ENCODE measurements at regions not wholly inside any gene's neighbourhood (a gene's known extent, or its start where the extent isn't known, plus 50 kb on each side); places are given as distances from the start of the nearest gene placed in this dataset.

DNA sequence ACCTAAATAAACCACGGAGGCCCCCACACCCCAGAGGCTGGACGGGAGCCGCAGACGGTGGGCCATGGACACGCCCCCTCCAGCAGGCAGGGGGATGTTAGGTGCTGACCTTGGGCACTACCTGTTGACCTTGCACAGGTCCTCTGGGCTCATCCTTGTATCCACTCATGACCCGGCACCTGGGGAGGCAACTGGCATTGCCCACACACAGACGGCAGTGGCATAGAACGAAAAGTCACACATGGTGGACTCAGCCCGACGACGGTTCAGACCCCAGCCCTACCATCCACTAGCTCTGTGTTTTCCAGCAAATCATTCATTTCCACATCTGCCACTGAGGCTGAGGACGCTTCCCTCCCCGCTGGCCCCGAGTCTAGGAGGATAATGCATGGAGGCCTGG is 247.7 kb upstream of the PPP2R2D start:
- no peak for DNase-seq

DNA sequence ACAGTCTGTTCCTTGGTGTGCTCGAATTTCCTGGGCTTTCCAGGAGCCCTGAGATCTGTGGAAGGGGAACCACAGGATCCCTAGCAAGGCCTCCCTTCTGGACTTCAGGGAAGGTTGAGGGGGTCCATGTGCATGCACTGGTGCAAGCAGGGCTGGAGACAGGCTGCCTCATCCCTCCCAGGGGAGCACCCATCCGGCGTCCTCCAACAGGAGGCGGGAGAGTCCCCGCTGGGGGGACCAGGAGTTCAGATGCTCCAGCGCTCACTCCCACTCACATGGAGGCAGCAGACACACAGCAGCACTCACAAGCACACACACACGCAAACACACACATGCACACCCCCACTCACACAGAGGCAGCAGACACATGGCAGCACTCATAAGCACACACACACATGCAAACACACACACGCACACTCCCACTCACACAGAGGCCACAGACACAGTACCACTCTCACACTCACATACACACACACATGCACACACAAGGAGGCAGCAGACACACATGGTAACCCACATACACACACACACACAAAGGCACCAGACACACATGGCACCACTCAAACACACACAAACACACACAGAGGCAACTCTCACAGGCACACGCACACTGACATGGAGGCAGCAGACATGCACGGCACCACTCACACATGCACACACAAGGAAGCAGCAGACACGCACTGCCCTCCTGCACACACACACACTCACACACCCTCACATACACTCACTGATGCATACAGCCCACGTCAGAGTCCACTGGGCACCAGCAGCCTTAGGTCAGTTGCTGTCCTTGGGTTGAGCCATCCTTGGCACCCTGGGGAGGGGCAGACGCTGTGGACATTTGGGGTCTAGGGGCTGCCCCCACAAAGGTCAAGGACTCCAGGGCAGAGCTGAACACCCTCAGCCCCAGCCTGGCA is 247.0 kb upstream of the PPP2R2D start:
- no peak for DNase-seq

DNA sequence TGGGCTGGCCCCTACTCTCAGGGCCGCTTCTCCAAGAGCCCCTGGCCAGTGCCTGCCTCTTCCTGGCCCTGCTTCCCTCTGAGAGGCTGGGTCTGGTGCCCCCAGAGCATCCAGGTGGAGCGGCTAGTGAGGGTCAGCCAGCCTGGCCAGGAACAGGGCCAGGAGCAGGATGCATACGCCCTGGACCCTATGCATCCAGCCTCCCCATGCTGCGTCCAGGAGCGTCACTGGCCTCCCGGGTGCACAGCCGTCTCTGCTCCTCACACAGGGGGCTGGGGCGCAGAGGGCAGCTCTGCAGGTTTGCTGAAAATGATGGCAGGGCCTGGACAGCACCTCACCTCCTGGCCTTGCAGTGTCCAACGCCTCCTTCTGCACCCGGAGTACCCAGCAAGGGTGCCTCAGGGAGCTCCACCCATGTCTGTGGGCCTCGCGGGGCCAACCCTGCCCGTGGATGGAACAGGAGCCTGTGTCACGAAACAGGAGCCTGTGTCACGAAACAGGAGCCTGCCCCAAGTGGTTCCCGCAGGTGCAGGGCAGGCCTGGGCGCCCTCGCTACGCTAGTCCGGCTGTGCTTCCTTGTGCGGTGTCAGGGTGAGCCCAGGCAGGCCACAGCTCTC is 246.2 kb upstream of the PPP2R2D start:
- DNase-seq, result no peak

DNA sequence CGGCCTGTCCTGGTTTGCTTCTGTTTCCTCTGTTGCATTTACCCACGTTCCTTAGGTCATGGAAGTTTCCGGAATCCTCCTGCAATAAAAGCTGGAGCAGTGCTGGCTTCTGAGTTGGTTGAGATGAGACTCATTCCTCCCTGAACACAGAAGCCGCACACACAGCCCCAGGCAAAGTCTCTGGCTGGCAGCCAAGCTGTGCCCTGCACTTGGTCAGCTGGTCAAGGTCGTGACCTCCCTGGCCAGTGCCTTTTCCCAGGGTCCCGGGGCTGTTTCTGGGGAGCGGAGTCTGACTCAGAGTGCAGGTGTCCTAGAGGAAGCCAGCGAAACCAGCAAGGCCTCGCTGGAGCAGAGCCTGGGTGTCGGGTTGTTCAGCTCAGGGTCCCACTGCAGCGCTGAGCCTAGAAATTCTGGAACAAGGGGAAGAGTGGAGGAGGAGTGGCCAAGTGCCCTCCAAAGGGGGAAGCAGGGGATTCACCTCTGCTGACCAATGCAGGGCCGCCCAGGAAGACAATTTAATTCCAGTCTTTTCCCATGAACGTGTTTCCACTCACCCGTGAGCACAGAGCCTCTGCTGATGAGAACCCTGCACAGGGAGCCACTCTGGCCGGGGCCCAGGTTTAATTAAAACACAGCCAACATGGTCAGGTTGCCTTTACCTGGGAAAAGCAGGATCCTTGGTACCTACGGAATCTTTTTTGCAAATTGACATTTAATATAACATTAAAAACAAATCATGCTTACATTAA is 245.5 kb upstream of the PPP2R2D start:
- DNase-seq, result no peak

DNA sequence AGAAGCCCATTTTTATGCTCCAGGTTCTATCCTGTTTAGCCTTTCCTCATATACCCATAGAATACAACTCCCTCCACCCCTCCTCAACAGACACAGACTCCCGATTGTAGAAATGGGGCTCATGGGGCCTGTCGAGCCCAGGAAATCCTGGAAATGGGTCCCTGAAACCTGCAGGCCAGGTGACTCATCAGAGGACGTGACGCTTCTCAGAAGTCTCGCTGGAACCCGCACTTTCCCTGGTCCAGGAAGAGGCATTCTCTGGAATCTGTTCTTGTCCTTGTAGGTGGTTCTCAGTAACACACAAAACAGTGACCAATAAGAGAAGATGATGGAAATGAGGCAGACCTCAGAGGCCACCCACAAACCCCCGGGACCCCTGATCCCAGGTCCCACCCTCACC is 244.8 kb upstream of the PPP2R2D start:
- DNase-seq, result no peak

DNA sequence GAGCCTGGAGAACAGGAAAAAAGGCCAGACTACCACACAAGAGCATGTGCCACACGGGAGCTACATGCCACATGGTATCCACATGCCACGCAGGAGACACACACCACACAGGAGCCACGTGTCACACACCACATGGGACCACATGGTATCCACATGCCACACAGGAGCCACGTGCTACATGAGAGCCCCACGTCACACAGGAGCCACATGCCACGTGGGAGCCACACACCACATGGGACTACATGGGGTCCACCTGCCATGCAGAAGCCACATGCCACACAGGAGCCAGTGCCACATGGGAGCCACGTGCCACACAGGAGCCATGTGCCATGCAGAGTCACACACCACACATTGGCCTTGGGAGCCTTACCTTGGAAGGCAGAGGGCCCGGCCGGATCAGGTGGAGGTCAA is 244.4 kb upstream of the PPP2R2D start:
- DNase-seq, result no peak

GRCh38 chr10:131657318-131657984 is 243.4 kb upstream of the PPP2R2D start:
- no peak for DNase-seq

- no peak for DNase-seq
Observed at GRCh38 chr10:131657985-131658330, 242.8 kb upstream of the PPP2R2D start.

DNA sequence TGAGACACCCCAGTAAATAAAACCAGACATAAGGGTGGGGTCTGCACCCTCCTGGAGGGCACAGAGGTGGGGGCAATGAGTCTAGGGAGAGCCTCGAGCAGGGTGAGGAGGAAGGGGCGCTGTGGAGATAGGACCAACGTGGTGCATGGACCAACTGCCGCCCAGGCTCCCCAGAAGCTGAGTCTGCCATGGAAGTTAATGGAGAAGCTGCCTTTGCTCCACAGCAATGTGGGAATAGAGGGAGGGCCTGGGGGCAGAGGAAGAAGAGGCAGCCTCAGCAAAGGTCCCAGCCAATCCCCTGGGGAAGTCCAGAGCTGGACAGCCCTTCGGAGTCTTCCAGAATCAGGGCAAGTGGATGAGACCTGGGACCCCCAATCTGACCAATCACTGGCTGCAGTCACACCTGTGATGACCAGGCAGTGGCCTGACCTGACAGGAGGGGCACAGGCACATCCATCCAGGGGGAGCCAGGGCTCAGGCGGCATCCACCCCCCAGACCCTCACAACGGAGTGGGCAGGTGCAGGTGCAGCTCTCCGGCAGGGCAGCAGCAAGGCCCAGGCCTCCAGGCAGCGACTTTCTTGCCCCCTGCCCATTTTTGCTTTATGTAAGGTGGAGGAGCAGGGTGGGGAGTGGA is 242.2 kb upstream of the PPP2R2D start:
- no peak for DNase-seq

DNA sequence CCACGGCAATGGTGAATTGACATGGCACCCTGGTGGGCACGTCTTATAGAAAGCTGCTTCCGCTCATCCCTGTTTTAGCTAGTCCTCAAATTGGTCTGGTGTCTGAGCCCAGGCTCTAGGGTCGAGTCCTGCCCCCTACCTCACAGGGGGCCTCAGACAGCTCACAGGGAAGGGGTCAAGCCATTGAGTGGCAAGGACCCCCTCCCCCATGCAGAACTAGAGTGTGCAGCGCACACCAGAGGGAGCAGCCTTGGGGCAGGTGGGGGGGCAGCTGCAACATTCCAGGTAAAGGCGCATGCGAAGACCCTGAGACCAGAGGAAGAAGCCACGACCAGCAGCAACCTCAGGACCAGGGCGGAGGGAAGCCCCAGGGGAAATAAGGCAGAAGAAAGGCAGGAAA is 240.4 kb upstream of the PPP2R2D start:
- no peak for DNase-seq

DNA sequence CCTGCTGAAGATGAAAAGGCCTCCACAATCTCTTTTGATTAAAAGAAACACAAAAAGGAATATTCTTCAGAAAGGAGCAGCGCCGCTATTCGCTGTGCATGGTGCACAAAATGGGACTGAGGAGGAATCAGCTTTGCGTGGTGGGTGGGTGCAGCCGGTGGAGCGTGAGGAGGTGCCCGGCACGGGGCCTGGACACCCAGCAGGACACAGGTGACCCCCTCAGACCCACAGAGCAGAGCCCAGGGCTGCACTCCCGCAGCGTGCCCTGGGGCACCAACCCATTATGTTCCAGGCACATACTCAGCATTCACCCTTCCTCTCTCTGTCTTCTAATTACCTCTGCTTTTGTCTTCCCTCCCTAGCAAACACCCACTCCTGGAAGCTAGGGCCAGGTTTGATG is 238.0 kb upstream of the PPP2R2D start:
- no peak for DNase-seq

GRCh38 chr10:131663351-131663750 is 237.5 kb upstream of the PPP2R2D start:
- no peak for DNase-seq

DNA sequence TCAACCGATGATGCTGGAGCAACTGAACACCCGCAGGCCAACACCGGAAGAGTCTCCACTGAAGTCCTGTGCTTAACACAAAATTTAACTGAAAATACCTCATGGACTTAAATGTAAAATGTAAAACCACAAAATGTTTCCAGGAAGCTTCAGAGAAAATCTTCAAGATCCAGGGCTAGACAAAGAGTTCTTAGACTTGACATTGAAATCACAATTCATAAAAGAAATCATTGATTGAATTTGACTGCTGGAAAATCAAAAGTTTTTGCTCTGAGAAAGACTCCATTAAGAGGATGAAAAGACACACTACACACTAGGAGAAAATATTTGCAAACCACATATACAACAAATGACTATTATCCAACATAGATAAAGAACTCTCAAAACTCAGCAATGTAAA is 234.7 kb upstream of the PPP2R2D start:
- DNase-seq, result no peak

- DNase-seq, result no peak
Observed at GRCh38 chr10:131667047-131667446, 233.8 kb upstream of the PPP2R2D start.

- no peak for DNase-seq
Observed at GRCh38 chr10:131667561-131667960, 233.2 kb upstream of the PPP2R2D start.

DNA sequence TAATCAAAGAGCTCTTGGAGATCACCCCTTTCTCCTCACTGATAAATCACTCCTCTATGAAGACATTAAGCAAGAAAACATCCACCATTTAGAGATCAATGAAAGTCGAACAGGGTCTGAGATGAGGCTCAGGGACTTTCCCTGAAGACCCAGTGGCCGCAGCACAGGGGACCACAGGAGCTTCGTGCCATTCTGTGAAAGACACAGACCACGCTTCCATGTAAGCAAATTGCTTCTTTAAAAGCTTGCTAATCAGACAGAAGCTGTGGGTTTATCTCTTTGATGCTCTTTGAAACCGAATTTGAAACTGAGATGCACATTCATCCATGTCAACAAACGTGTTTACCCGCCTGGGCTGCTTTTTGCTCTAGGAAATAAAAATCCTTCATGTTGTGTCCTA is 231.9 kb upstream of the PPP2R2D start:
- no peak for DNase-seq

GRCh38 chr10:131669838-131670237 is 231.0 kb upstream of the PPP2R2D start:
- no peak for DNase-seq

- DNase-seq, result no peak
Observed at GRCh38 chr10:131670341-131670740, 230.5 kb upstream of the PPP2R2D start.

- no peak for DNase-seq
Observed at GRCh38 chr10:131673396-131673795, 227.4 kb upstream of the PPP2R2D start.

DNA sequence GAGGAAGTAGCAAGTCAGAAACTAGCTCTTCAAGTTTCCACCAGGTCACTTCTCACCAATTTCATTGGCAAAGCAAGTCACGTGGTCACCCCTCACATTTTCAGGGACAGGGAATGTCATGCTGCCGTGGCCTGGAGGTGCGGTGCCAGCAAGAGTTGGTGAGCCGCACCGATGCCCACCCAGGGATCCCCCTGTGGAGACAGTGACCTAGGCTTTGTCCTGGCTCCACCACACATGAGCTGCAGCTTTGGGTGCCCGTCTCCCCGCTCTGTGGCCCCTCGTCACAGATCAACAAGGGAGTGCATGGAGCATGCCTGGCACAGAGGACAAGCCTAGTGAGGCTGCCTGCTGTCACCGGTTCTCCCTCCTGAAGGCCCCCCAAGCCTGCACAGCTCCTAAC is 226.7 kb upstream of the PPP2R2D start:
- no peak for DNase-seq

DNA sequence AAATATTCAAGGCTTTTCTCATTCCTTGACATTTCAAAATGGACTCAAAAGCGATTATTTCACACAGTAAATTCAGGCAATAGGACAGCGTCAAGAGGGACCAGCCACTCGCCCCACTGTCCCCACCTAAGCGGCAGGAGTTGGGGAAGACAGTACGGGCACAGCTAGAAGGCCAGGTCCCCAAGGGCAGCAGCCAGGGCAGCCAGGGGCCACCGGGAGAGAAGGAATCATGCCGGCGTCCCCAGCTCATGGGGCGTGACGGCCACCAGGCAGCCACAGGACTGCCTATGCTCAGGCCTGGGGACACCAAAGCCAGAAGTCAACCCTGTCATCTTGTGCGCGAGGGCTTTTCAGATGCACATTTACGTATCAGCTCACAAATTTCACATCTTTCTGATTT is 225.7 kb upstream of the PPP2R2D start:
- DNase-seq, result no peak

DNA sequence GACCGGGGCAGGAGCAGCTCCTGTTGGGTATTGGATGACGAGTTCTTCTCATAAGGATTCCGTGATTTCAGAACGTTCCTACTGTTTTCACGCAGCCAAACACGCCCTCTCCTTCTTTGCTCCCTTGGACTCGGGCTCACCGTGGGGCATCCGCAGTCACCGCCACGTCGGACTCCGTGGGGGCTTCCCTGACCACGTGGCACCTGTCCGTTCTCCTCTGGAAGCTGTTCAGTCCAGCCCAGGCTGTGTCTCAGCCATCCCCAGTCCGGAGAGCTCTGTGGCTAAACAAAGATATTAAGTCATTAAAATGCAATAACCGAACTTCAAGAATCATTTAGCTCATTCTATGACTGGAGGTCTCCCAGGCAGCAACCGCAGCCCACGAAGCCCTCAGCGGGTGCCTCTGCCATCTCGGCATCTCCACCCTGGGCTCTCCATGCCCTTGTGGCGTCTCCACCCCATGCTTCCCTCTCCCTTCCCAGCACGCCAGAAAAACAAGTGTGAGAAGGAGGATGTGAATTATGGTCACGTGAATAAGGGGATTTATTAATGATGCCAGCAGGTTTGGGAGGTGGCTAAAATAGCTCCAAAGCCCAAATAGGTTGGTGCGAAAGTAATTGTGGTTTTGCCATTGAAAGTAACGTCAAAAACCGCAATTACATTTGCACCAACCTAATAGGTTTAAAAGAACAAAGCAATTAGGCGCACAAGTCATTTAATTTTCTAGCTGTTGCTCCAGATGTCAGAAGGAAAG is 224.6 kb upstream of the PPP2R2D start:
- no peak for DNase-seq
